Smooth muscle cell (in vitro differentiated cells): ENCODE measurements at regions not wholly inside any gene's neighbourhood (a gene's known extent, or its start where the extent isn't known, plus 50 kb on each side); places are given as distances from the start of the nearest gene placed in this dataset.

Source experiments
- DNase-seq: peaks from one replicate; lab custom pipeline; 2025; ENCODE audit not compliant: unreplicated experiment; lab: John Stamatoyannopoulos, UW
- H2AFZ ChIP-seq: fragments of 200-600 bp; sonication (generic); 2 replicates; pipeline ENCODE4 v1.6.0; 2016; ENCODE audit warnings: antibody characterized with exemption, low read depth, mild to moderate bottlenecking
- H3F3A ChIP-seq: fragments of 200-600 bp; sonication (generic); 2 replicates; pipeline ENCODE4 v1.6.0; 2017; ENCODE audit warnings: antibody characterized with exemption, low read depth
- H3K27ac ChIP-seq: fragments of 200-600 bp; sonication (generic); 2 replicates; pipeline ENCODE4 v1.5.1; 2016; ENCODE audit warnings: low read depth, mild to moderate bottlenecking
- H3K27me3 ChIP-seq: fragments of 200-600 bp; sonication (generic); 2 replicates; pipeline ENCODE4 v1.6.1; 2016; ENCODE audit warnings: low read depth, mild to moderate bottlenecking
- H3K36me3 ChIP-seq: fragments of 200-600 bp; sonication (generic); 2 replicates; pipeline ENCODE4 v1.5.1; 2016; ENCODE audit warnings: low read depth
- H3K4me1 ChIP-seq: fragments of 200-600 bp; sonication (generic); 2 replicates; pipeline ENCODE4 v1.5.1; 2016; ENCODE audit warnings: low read depth
- H3K4me2 ChIP-seq: fragments of 200-600 bp; sonication (generic); 2 replicates; pipeline ENCODE4 v1.6.0; 2016; ENCODE audit warnings: mild to moderate bottlenecking
- H3K4me3 ChIP-seq: fragments of 200-600 bp; sonication (generic); 2 replicates; pipeline ENCODE4 v1.5.1; 2016; ENCODE audit warnings: mild to moderate bottlenecking
- H3K79me2 ChIP-seq: fragments of 200-600 bp; sonication (generic); 2 replicates; pipeline ENCODE4 v1.6.0; 2016; ENCODE audit warnings: low read depth, mild to moderate bottlenecking
- H3K9ac ChIP-seq: fragments of 200-600 bp; sonication (generic); 2 replicates; pipeline ENCODE4 v1.6.0; 2016; ENCODE audit warnings: low read depth
- H3K9me3 ChIP-seq: fragments of 200-600 bp; sonication (generic); replicated peaks from 2 replicates; pipeline ENCODE4 v1.5.1; 2016; ENCODE audit warnings: low read depth
- H4K20me1 ChIP-seq: fragments of 200-600 bp; sonication (generic); 2 replicates; pipeline ENCODE4 v1.6.0; 2016; ENCODE audit warnings: low read depth
- CTCF ChIP-seq: fragments of 200-600 bp; sonication (generic); IDR thresholded peaks from 2 replicates; pipeline ENCODE4 v1.5.1; 2017; ENCODE audit warnings: borderline replicate concordance, mild to moderate bottlenecking, antibody characterized with exemption; ENCODE audit not compliant: insufficient read depth, poor library complexity, severe bottlenecking
- WGBS: methylation state at CpG from one replicate; pipeline ENCODE4 v1.1.7; 2016; ENCODE audit warnings: low lambda C conversion rate; 5-methylcytosine and 5-hydroxymethylcytosine counted together

DNA sequence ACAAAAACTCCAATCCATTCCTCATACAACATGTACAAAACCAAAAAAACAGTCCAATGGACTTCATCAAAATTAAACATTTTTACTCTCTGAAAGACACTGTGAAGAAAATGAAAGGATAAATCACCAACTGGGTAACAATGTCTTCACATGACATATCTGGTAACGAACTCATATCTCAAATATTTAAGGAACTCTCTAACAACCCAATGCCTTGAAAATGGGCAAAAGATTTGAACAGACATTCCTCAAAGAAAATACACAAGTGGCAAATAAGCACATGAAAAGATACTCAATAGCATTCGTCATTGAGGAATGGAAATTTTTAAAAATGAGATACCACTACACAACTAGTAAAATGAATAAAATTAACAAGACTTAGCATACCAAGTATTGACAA lies 198.7 kb upstream of the RASSF8 start:
- H3K9me3 ChIP-seq, result no peaks in the 10 kb centered on the region
- WGBS, result 76% methylated on average over 2 of the region's 2 CpGs

DNA sequence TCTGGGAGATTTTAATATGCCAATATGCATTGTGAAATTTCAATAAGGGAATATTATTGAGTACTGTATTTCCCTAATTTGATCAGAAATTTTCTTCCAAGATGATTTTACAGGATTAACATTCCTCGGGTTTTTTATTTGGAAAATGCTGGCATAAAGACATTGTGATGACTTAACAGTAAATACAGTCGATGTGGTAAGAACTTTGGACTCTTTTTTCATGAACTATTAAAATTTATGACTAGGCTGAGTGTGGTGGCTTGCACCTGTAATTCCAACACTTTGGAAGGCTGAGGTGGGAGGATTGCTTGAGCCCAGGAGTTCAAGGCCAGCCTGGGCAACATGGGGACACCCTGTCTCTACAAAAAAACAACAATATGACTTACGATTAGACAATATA lies 197.1 kb upstream of the RASSF8 start:
- TF ChIP-seq CTCF, result no peak
- H2AFZ ChIP-seq, result no peak overlapping the region
- no peak overlapping the region for H3K4me2 ChIP-seq
- DNase-seq, result no peak
- no peak overlapping the region for H3K9ac ChIP-seq
- no peaks in the 10 kb centered on the region for H3K79me2 ChIP-seq
- 83% methylated on average over 3 of the region's 3 CpGs for WGBS
- no peak overlapping the region for H3K4me3 ChIP-seq
- H4K20me1 ChIP-seq, result no peaks in the 10 kb centered on the region
- peaks cover 4% of the 10 kb centered on the region for H3K4me1 ChIP-seq
- H3K9me3 ChIP-seq, result no peaks in the 10 kb centered on the region
- no peaks in the 10 kb centered on the region for H3K36me3 ChIP-seq
- peaks cover 2% of the 10 kb centered on the region for H3F3A ChIP-seq
- H3K27me3 ChIP-seq, result no peaks in the 10 kb centered on the region
- H3K27ac ChIP-seq, result no peak overlapping the region

More for the DNA sequence above, 198.7 kb upstream of the RASSF8 start:
- no peak for TF ChIP-seq CTCF
- Histone ChIP-seq H3K79me2 (no peaks in the 10 kb centered on the region), H3K9ac (no peak overlapping the region), H3K4me3 (no peak overlapping the region), H3F3A (peaks cover 8% of the 10 kb centered on the region), H4K20me1 (no peaks in the 10 kb centered on the region), H3K4me2 (no peak overlapping the region), H2AFZ (peak overlapping the region; percentile 1), H3K36me3 (no peaks in the 10 kb centered on the region), H3K4me1 (peaks cover 4% of the 10 kb centered on the region), H3K27me3 (no peaks in the 10 kb centered on the region), H3K27ac (no peak overlapping the region)
- DNase-seq, result no peak

GRCh38 chr12:25764409-25764808 lies 194.1 kb upstream of the RASSF8 start:
- no peak for DNase-seq
- 96% methylated on average over 1 of the region's 1 CpG for WGBS

More at GRCh38 chr12:25764409-25764808, 194.1 kb upstream of the RASSF8 start:
- H3K79me2 ChIP-seq, result no peaks in the 10 kb centered on the region
- H4K20me1 ChIP-seq, result no peaks in the 10 kb centered on the region
- H2AFZ ChIP-seq, result no peak overlapping the region
- H3K9me3 ChIP-seq, result no peaks in the 10 kb centered on the region
- H3K4me3 ChIP-seq, result no peak overlapping the region
- TF ChIP-seq CTCF, result no peak
- no peak overlapping the region for H3K4me2 ChIP-seq
- no peaks in the 10 kb centered on the region for H3K27me3 ChIP-seq
- no peaks in the 10 kb centered on the region for H3K36me3 ChIP-seq
- H3K27ac ChIP-seq, result no peak overlapping the region
- no peak overlapping the region for H3K9ac ChIP-seq
- H3F3A ChIP-seq, result peaks cover 2% of the 10 kb centered on the region
- H3K4me1 ChIP-seq, result no peaks in the 10 kb centered on the region
